NK-92 treated with Interleukin-12 subunit alpha and Interleukin-12 subunit beta, amount 100 ng/mL, for 24 hours (cell line): ENCODE measurements at regions not wholly inside any gene's neighbourhood (a gene's known extent, or its start where the extent isn't known, plus 50 kb on each side); places are given as distances from the start of the nearest gene placed in this dataset.

ENCODE experiments used
- DNase-seq: peaks from one replicate; lab custom pipeline; 2025; lab: John Stamatoyannopoulos, UW

GRCh38 chr15:98386561-98386960, 261.8 kb upstream of the IGF1R start:
- no peak for DNase-seq

- no peak for DNase-seq
These were observed 260.5 kb upstream of the IGF1R start for GRCh38 chr15:98387866-98388265.

GRCh38 chr15:98390946-98391530, 257.3 kb upstream of the IGF1R start:
- no peak for DNase-seq

GRCh38 chr15:98391568-98391967, 256.8 kb upstream of the IGF1R start:
- no peak for DNase-seq

- DNase-seq = no peak
These were observed 254.9 kb upstream of the IGF1R start for GRCh38 chr15:98393471-98393870.

- no peak for DNase-seq
These were observed 253.8 kb upstream of the IGF1R start for GRCh38 chr15:98394546-98394945.

GRCh38 chr15:98395974-98396610, 252.2 kb upstream of the IGF1R start:
- DNase-seq = no peak

GRCh38 chr15:98397419-98397818, 250.9 kb upstream of the IGF1R start:
- DNase-seq = no peak

- no peak for DNase-seq
These were observed 250.3 kb upstream of the IGF1R start for GRCh38 chr15:98398056-98398455.

GRCh38 chr15:98398886-98399285, 249.5 kb upstream of the IGF1R start:
- DNase-seq = no peak

- DNase-seq = no peak
These were observed 248.2 kb upstream of the IGF1R start for GRCh38 chr15:98400120-98400519.

GRCh38 chr15:98401029-98401428, 247.3 kb upstream of the IGF1R start:
- no peak for DNase-seq

- DNase-seq = no peak
These were observed 245.9 kb upstream of the IGF1R start for GRCh38 chr15:98402486-98402885.

GRCh38 chr15:98403169-98403568, 245.2 kb upstream of the IGF1R start:
- no peak for DNase-seq

- no peak for DNase-seq
These were observed 244.8 kb upstream of the IGF1R start for GRCh38 chr15:98403569-98403968.

GRCh38 chr15:98405013-98405412, 243.3 kb upstream of the IGF1R start:
- no peak for DNase-seq

GRCh38 chr15:98408231-98408630, 240.1 kb upstream of the IGF1R start:
- no peak for DNase-seq

GRCh38 chr15:98410328-98410727, 238.0 kb upstream of the IGF1R start:
- DNase-seq = no peak

GRCh38 chr15:98412852-98413251, 235.5 kb upstream of the IGF1R start:
- no peak for DNase-seq

- no peak for DNase-seq
These were observed 234.3 kb upstream of the IGF1R start for GRCh38 chr15:98413933-98414546.

- no peak for DNase-seq
These were observed 232.0 kb upstream of the IGF1R start for GRCh38 chr15:98416222-98416855.

GRCh38 chr15:98417346-98417745, 231.0 kb upstream of the IGF1R start:
- no peak for DNase-seq

GRCh38 chr15:98418122-98418521, 230.2 kb upstream of the IGF1R start:
- no peak for DNase-seq
